Jurkat, Clone E6-1 (cell line): ENCODE measurements at regions not wholly inside any gene's neighbourhood (a gene's known extent, or its start where the extent isn't known, plus 50 kb on each side); places are given as distances from the start of the nearest gene placed in this dataset.
A peak's percentile ranks its signal among the peaks of the same experiment; 100 is the strongest.
"Not testable (repeated sequence)": the region's sequence is repeated elsewhere in the genome, so short reads cannot be mapped to it uniquely, and the experiment has no call there.

ENCODE experiments used
- DNase-seq: peaks from one replicate; pipeline ENCODE4 v3.0.0-alpha.2; 2011; ENCODE audit warnings: low read depth, low spot score
- H3K4me3 ChIP-seq: 2 replicates; pipeline ENCODE4 v1.5.1; 2011; ENCODE audit warnings: mild to moderate bottlenecking, low read length, control low read depth, moderate library complexity

GRCh38 chr4:136017556-136017955, 1514.7 kb downstream of the PCDH18 start:
- H3K4me3 ChIP-seq, result no peak overlapping the region
- no peak for DNase-seq

- no peak overlapping the region for H3K4me3 ChIP-seq
- DNase-seq, result no peak
Measured at GRCh38 chr4:136012220-136012619, 1520.1 kb downstream of the PCDH18 start.

- no peak for DNase-seq
Measured at GRCh38 chr4:136009258-136009832, 1522.9 kb downstream of the PCDH18 start.

GRCh38 chr4:136007991-136008390, 1524.3 kb downstream of the PCDH18 start:
- DNase-seq, result no peak
- no peak overlapping the region for H3K4me3 ChIP-seq

More at GRCh38 chr4:136009258-136009832, 1522.9 kb downstream of the PCDH18 start:
- H3K4me3 ChIP-seq, result no peak overlapping the region

DNA sequence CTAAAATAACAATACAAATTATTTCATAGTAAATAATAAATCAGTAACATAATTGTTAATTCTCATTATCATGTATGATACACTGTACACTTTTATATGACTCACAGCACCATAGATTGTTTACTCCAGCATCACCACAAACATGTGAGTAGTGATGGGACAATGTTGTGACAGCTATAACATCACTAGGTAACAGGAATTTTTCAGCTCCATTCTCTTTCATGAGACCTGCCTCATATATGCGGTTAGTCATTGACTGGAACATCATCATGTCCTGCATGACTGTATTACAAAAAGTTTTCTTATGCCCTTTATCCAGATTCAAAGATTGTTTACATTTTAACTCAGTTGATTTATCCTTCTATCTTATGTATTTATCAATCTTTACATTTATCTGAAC, 1530.0 kb downstream of the PCDH18 start:
- no peak overlapping the region for H3K4me3 ChIP-seq
- no peak for DNase-seq

GRCh38 chr4:136001791-136002190, 1530.5 kb downstream of the PCDH18 start:
- H3K4me3 ChIP-seq, result no peak overlapping the region
- no peak for DNase-seq

DNA sequence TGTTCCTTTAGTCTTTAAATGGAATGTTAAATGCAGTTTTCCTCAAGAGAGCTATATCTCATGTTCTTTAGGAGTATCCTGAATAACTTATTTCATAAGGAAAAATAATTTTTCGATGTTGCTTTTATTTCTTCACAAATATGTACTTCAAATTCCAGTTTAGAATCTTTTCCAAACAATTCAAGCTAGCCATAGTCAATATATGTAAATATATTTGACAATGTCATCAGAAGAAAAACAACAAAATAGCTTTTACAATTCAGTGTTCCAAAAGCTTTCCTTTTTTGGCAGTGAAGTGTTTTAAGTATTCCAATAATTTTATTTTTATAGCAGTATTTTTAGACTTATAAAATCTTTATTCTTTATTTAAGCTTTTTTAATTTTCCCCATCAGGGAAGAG, 1532.0 kb downstream of the PCDH18 start:
- no peak overlapping the region for H3K4me3 ChIP-seq
- DNase-seq, result no peak

DNA sequence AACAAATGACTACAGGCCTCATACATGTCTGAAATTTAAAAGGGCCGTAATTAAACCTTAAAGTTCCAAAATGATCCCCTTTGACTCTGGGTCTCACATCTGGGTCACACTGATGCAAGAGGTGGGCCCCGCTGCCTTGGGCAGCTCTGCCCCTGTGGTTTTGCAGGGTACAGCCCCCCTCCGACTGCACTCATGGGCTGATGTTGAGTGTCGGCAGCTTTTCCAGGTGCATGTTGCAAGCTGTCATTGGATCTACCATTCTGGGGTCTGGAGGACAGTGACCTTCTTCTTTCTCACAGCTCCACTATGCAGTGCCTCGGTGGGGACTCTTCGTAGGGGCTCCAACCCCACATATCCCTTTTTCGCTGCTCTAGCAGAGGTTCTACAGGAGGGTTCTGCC, 1537.9 kb downstream of the PCDH18 start:
- DNase-seq, result no peak
- no peak overlapping the region for H3K4me3 ChIP-seq

- DNase-seq, result no peak
- H3K4me3 ChIP-seq, result no peak overlapping the region
Measured at GRCh38 chr4:135976860-135977259, 1555.4 kb downstream of the PCDH18 start.

DNA sequence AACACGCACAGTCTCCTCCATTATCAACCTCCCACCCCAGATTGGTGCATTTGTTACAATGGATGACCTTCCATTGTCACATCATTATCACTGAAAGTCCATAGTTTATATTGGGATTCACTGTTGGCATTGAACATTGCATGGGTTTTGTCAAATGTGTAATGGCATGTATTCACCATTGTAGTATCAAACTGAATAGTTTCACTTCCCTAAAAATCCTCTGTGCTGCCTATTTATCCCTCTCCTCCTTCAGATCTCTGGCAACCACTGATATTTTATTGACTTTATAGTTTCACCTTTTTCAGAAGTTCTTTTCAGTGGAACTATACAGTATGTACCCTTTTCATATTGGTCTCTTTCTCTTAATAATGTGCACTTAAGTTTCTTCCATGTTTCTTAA, 1565.4 kb downstream of the PCDH18 start:
- no peak overlapping the region for H3K4me3 ChIP-seq
- DNase-seq, result no peak

GRCh38 chr4:135963009-135963408, 1569.3 kb downstream of the PCDH18 start:
- no peak overlapping the region for H3K4me3 ChIP-seq
- DNase-seq, result no peak

- H3K4me3 ChIP-seq, result no peak overlapping the region
- no peak for DNase-seq
Measured at GRCh38 chr4:135949931-135950330, 1582.4 kb downstream of the PCDH18 start.

- no peak overlapping the region for H3K4me3 ChIP-seq
- DNase-seq, result no peak
Measured at GRCh38 chr4:135948797-135949196, 1583.5 kb downstream of the PCDH18 start.

DNA sequence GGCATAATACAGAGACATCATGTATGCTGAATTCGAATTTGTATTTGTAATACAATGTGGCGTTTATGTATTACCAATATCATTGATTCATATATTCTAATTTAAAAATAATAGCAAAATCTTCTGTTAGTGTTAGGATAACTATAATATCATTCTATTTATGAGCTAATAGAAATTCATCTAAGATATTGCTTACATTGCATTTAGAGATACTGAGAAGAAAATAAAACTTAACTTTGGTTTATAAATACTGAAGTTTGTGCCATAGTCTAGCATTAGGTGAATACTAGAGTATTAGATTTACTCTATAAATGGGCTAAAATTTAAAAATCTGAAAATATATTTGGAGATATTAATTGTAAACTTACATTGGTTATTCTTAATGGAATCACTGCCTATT, 1590.6 kb downstream of the PCDH18 start:
- no peak for DNase-seq

DNA sequence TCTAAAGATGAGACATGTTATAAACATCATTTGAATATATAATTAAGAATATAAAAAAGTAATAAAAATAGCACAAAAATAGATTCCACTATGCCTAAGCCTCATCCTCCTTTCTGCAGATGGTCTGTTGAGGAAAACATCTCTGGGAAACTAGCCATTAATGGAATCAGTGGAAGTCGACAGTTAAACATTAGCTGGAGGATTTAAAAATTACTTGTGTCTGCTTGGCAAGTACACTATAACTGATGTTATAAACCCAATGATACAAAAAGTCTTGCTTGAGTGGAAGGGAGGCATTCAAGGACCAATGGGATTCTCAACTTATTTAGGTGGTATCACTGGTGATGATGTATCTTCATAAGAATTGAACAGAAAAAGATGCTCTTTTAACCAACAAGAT, 1598.3 kb downstream of the PCDH18 start:
- H3K4me3 ChIP-seq, result no peak overlapping the region
- no peak for DNase-seq

More for the DNA sequence above, 1590.6 kb downstream of the PCDH18 start:
- no peak overlapping the region for H3K4me3 ChIP-seq

- H3K4me3 ChIP-seq, result no peak overlapping the region
- no peak for DNase-seq
Measured at GRCh38 chr4:135927651-135928050, 1604.6 kb downstream of the PCDH18 start.

DNA sequence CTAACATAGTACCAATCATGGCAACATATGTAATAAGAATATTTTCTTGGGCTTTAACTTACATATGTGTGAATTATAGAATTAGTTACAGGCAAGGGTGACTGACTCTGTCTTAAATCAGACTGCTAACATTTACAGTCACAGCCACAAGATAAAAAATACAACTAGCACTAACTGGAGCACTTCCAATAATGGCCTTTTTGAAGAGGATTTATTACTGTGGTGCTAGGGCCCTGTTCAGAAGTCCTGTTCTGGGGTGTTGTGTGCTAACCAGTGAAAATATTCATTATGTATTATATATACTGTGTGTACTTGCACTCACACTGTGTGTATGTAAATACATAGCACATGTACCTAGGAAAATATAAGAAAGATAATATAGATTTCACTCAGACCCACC, 1611.2 kb downstream of the PCDH18 start:
- H3K4me3 ChIP-seq, result no peak overlapping the region

GRCh38 chr4:135917011-135917410, 1615.3 kb downstream of the PCDH18 start:
- H3K4me3 ChIP-seq, result no peak overlapping the region
- DNase-seq, result no peak

More for the DNA sequence above, 1611.2 kb downstream of the PCDH18 start:
- no peak for DNase-seq

DNA sequence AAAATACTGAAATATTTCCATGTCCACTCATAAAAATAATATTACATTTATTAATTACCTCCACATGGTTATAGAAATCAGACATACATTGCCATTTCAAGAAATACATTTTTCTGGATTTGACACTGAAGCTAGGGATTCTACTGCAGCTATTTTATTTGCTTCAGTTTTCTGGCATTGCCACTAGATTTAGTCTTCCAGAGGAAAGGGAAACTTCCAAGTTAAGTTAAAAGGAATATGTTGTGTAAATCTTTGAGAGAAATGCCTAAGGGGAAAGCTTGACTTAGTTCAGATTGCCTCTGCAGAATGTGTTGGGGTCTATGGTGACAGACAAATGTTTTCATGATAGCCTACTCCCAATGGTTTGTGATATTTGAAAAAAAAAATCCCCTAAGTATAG, 1631.3 kb downstream of the PCDH18 start:
- DNase-seq, result no peak
- no peak overlapping the region for H3K4me3 ChIP-seq

DNA sequence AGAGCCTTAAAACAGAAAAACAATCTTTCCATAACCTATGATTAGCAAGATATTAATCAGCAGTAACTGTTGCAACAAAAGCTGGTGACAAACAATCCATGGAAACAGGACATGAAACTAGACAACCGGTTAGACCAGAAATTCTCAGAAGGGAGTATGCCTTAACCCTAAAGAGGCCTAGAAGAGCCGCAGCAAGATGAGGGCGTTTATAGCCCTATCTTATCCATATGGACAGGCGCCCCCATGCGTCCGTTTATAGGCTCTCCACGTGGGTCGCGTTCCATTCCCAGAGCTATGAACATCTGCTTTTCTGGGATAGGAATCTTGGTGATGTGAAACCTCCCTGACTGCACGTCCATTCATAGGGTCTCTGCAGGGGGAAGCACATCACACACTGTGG, 1662.7 kb upstream of the PABPC4L start:
- DNase-seq, result peak; percentile 11
- not testable (repeated sequence) for H3K4me3 ChIP-seq

- no peak overlapping the region for H3K4me3 ChIP-seq
- DNase-seq, result no peak
Measured at GRCh38 chr4:135840781-135841180, 1639.2 kb upstream of the PABPC4L start.

- DNase-seq, result no peak
- H3K4me3 ChIP-seq, result no peak overlapping the region
Measured at GRCh38 chr4:135839712-135840111, 1638.1 kb upstream of the PABPC4L start.
